ENCODE measurements at regions not wholly inside any gene's neighbourhood (a gene's known extent, or its start where the extent isn't known, plus 50 kb on each side); places are given as distances from the start of the nearest gene placed in this dataset.
"Not testable (repeated sequence)": the region's sequence is repeated elsewhere in the genome, so short reads cannot be mapped to it uniquely, and the experiment has no call there.

DNA sequence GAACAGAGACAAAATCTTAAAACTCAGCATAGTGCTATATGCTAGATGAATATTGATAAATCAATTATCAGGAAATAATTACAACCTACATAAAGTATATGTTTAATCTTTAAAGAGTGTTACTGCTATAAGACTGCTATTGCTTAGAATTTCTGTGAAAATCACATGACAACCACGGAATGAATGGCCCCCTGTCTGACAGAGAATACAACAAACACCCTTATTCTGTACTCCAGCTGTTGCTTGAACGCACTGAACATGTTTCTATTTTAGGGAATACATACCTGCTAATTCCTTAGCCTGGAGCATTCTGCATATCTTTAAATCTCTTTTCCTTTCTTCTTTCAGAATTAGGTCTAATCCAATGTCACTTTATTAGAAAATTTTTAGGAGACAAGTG, 452.4 kb upstream of the PHF14 start:
- DNase-seq = no peak

DNA sequence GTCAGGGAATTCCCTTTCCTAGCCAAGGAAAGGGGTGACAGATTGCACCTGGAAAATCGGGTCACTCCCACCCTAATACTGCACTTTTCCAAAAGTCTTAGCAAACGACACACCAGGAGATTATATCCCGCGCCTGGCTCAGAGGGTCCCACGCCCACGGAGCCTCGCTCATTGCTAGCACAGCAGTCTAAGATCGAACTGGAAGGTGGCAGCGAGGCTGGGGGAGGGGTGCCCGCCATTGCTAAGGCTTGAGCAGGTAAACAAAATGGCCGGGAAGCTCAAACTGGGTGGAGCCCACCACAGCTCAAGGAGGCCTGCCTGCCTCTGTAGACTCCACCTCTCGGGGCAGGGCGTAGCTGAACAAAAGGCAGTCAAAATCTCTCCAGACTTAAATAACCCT, 440.2 kb upstream of the PHF14 start:
- not testable (repeated sequence) for DNase-seq

DNA sequence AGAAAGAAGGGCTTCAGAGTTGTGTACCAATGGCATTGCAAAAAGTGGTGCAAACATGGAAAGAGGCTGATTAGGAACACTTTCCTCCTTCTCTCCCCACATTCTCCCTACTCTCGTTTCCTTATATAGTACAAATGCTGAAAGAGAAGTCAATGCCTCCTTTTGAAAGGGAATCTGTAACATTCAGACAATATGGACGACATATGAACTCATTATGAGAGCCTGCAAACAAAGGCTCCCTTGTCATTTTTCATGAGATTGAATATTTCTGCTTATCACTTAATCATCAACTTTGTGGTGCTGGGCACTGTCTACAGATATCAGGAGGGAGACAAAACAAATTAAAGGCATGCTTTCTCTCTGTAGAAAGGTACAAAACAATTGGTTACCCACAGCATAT, 437.1 kb upstream of the PHF14 start:
- no peak for DNase-seq

DNA sequence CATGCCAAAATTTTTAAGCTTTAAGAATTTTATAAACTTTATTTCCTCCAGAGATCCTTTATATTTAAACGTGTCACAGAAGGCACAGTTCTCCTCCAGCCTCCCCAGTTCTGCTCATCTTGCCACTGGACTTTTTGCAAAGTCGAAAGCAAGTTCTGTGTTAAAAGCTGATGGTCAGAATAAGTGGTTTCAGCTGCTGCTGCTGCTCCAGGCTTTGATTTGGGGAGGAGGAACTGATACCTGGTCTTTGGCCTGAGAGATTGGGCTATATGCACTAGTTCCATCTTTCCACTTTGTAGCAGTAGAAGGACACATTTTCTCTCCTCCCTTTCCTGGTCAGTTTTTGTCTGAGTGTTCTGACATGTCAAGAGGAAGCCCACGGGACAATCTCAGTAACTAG, 435.9 kb upstream of the PHF14 start:
- no peak for DNase-seq

DNA sequence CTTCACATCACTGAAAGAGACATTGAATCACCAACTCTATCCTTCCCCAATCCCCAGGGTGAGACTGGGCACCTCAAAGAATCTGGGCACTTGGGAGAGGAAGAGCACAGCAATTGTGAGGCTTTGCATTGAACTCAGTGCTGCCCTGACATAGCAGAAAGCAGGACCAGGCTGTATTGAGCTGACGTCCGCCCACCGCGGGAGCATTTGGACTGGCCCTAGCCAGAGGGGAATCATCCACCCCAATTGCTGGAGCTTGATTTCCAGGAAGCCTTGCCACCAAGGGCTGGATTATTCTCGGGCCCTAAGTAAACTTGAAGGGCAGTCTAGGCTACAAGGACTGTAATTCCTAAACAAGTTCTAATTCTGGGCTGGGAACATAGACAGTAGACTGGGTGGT, 416.3 kb upstream of the PHF14 start:
- DNase-seq = no peak

DNA sequence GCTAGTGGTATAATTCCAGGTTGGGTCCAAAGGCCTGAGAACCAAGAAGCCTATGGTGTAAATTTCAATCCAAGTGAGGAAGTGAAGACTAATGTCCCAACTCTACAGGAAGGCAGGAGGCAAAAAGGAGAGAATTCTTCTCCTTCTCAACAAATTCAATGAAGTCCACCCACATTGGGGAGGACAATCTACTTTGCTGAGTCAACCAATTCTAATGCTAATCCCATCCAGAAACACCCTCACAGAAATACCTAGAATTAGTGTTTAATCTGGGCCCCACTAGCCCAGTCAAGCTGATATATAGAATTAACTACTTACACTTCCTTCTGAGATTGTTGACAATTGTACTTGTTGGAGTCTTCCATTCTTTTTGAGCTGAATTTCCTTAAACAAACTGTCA, 413.2 kb upstream of the PHF14 start:
- no peak for DNase-seq

DNA sequence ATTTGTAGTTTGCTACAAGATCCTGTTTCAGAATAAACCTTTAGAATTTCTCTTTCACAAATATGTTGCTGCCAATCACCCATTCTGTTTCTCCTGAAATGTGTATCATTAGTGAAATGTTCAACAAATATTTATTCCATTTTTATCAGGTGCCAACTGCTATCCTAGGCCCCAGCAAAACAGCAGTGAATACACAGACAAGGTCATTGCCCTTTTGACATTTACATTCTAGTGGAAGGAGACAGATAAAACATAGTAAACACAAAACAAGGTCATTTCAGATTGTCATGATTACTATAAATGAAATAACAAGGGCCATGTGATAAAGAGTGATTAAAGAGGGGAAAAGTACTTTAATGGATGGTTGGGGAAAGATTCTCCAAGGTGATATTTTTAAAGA, 404.8 kb upstream of the PHF14 start:
- no peak for DNase-seq

DNA sequence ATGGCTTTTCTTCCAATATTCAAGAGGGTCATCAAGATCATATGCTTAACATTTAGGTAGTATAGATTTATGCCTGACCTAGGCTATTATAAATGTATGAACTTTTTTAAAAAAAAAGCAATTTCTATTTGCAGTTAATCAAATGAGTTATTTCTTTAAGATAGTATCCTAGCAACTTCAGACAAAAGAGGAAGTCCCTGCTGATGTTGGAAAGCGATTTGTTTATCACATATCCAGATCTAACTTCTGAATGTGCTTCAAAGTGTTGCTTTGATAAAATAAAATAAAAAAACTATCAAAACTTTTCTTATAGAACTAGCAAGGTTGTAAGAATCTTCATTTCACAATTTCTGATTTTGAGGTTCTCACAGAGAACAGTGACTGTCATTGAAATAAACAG, 401.9 kb upstream of the PHF14 start:
- no peak for DNase-seq

DNA sequence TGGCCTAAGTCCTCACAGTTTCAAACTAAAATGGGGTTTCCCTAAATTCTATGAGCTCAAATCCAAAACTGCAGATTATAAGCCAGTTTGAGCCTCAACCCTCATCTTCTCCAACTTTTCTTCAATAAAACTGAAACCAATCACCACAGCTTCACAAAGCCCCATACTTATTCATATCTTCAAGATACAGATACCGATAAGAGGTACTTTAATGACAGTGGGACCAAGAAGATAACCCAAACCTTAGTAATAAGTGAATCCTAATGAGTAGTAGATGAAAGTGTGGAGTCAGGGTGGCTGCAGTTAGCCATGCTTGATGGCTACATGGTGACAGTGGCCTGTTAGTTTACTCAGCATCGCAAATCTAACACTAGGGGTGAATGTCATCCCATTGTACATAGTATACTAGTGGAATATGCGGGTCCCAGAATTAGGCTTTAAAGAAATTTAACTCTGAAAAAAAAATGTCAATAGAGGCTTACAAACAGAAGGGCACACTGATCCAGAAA, 395.8 kb upstream of the PHF14 start:
- DNase-seq = no peak

DNA sequence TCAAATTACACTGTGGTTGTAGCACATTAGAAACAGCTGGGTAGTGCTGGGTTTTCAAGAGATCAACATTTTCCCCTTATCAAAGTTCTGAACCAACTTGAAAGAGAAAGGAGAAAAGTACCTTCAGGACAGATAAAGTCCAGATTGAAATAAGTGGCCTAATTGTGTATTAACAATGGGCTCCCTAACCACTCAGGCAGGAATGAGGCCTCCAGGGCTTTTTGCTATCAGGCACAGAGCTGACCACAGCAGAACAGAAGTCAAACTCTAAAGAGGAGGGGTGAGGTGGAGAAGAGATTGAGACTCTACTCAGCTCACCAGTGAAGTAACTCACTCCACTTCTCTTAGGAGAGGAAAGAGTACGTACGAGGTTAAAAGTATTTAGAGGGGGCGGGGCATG, 394.1 kb upstream of the PHF14 start:
- DNase-seq = no peak

DNA sequence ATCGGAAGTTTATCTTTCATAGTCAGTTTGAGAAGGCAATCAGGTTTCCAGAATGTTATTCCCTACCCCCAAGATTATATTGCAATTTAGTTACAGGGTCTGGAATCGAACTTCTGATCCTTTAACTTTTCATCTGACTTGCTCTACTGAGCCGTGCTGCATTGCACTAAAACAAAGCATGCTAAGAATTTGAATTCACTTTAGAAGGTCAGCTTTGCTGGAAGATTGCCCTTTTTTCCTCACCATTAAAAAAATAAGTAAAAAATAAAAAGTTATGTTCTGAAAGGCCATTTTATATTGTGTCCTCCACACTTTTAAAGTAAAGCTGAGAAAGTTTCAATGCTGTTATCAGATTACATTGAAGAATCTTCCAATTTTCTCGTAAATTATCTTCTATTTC, 388.8 kb upstream of the PHF14 start:
- no peak for DNase-seq

DNA sequence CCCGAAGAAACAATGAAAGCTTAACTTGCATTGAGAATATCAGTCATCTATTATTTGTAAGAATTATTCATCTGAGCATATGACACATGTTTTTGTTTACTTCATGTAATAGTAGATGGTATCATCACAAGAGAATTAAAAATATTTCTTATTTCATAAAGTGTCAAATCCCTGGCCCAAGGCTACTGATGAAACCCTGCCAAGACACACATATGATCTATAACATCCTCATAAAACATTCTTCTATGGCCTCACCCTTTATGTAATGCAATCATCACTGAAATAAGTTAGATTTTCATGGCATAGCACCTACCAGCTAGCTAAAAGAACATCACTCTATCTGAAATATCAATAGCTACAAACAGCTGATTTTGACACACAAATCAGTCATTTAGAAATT, 385.6 kb upstream of the PHF14 start:
- DNase-seq = no peak

DNA sequence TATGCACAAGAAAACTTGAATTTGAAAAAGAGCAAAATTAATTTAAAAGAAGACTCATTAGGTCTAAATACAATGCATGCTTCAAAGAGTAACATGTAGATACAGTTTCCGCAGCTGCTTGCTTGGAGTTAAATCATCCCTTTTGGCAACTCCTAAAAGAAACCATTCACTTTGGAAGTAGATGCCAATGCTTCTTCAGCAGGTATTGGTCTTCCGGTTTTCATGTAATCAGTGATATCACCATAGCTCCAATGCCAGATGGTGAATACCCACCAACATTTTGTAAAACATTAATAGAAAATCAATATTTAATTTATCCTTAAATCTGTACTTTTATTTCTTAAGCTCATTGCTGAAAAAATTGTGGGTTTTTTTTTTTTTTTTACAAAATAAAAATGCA, 381.1 kb upstream of the PHF14 start:
- no peak for DNase-seq

DNA sequence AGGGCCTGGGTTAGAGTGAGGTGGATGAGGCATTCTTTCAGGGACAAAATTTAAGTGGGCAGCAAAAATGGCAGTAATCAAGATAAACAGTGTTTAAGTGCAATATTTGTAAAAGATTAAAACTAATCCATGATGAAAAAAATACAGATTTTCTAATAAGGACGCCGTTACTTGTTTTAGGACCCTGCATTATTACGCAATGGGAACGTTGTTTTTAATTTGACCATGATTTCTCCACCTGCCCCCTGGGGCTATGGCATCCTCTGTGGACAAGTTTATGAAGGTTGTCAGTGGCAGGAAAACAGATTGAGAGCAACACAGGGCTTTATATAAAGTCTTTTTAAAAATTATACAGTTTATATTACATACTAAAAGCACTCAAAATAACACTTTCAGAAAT, 380.6 kb upstream of the PHF14 start:
- no peak for DNase-seq

DNA sequence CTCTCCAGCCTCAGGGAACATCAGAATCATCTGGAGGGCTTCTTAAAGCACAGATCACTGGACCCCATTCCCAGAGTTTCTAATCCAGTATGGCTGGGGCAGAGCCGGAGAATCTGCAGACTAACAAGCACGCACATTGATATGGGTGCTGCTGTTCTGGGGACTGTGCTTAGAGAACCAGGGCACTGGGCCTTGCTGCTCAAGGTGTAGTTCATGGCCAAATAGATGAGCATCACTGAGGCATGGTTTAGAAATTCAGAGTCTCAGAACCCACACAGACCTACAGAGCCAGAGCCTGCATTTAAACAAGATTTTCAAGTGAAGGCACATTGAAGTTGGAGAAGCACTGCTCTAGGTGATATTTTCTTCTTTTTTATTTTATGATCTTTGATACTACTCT, 376.8 kb upstream of the PHF14 start:
- no peak for DNase-seq

DNA sequence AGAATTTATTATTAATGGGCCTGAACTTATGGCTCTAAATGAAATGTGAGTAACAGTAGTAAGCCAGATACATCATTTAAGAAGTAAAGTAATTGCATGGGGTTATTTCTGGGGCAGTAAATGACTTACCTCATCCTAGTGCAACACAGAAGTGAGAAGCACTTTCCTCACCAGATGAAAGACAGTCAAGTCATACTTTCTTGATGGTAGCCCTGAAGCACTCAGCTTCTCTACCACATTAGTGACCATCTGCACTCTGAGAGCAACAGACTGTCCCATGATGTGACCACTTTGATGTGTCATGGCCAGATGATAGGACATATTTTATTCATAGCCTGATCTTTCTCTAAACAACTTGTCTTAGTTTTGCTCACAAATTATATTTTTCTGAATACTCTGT, 369.5 kb upstream of the PHF14 start:
- DNase-seq = no peak

DNA sequence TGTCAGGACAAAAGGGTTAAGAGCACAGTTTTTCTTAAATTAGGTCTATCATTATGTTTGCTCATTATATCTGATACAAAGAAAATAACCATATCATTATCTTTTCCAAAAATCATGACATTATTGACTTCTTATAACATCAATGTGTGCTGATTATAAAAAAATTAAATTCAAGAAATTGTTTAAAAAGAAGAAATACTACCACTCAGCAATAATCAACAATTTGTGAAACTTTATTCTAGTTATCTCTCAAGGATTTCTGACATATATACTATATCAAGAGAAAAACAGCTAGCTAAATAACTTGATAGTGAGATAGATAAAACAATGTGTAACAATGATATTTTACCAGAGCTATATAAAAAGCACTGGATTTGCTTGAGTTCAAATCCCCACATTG, 360.7 kb upstream of the PHF14 start:
- no peak for DNase-seq

DNA sequence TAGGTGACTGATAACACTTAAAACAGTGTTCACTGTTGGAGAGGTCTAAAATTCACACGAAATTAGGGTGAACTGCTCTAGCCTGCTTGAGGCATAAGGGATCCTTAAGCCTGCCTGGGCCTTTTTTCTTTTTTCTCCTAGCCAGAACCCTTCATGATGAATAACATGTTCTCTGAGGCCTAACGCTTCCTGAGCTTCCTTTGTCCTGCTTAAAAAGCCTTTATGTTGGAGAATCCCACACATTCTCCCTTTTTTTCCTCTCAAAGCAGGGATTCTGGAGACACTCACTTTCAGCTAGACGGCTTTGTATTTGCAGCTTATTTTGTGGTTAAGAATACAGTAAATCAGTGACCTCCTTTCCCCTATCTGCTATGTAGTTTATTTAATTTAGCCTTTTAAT, 354.7 kb upstream of the PHF14 start:
- DNase-seq = no peak

DNA sequence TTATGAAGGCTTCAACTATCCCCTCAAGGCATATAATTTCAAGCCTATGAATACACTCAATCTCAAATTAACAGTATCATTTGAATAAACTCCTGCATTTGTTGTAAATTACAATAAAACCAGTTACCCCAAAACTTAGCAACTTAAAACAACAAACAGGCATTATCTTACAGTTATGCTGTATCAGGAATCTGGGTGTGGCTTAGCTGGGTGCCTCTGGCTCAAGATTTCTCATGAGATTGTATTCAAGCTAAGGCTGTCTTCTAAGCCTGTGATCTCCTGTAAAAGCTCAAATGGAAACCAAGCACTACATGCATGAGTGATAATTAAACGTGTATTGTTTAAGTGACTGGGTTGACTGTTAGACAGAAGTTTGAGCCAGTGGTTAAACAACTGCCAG, 341.0 kb upstream of the PHF14 start:
- DNase-seq = no peak

DNA sequence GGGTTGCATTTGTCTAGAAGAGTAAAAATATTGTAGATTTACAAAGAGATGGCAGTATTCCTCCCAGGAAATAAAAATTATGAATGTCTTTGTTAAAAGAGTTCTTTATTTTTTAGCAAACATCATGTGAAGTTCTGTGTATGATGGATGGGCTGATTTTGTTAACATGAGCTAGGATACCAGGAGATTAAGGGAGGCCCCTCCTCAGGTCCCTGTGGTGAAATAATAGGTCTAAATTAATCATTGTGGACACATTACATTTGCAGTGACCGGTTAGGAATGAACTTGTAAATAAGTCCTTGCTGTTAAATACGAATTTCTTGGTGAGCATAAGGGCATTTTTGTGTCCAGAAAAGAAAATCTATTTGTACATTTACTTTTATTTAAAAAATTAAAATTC, 339.4 kb upstream of the PHF14 start:
- no peak for DNase-seq

DNA sequence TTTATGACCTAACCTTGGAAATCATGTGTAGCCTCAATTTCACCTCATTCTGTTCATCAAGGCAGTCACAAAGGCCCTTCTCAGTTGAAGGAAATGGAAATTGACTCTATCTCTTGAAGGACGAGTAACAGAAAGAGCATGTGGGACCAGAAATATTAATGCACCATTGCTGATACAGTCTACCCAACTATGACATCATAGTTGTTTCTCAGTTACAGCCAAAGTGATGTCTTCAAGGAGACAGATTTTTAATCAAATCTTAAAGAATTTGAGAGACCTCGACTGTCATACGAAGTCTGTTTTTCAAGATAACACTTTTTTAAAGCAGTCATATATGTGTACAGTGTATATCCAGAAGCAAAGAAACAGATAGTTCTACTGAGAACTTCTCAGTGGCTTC, 335.7 kb upstream of the PHF14 start:
- DNase-seq = no peak

DNA sequence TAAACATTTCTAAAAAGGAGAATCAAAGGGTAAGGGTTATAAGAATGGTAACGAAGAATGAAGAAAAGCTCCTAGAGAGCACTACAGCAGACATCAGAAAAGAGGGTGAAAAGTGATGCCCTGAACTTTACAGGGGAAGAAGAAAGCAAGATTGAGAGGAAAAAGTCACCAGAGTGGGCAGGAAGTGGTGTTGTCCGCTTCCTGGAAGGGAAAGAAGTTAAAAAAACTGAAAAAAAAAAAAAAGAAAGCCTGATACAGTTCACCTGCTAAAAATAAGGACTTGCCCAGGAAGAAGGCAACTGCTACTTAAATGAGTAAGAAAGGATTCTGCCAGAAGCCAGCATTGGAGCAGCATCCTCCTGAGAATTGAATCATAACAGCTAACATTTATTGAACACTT, 330.1 kb upstream of the PHF14 start:
- DNase-seq = no peak

DNA sequence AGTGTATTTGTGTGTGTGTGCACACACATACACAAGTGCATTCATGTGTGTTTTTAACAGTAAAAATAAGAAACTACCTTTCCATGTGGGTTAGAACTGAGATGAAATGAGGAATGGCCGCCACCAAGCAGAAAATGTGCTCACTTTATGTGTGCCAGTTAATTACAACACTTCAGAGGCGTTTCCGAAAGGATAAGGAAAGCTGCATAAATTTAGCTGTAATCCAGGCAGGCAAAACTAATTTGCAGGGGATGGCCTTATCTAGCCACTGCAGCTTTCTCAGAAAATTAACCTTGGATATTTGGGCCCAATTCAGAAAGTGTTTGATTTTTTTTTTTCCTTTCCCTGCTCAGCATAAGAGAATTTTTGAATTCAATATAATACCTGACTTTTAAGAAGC, 328.8 kb upstream of the PHF14 start:
- DNase-seq = no peak

DNA sequence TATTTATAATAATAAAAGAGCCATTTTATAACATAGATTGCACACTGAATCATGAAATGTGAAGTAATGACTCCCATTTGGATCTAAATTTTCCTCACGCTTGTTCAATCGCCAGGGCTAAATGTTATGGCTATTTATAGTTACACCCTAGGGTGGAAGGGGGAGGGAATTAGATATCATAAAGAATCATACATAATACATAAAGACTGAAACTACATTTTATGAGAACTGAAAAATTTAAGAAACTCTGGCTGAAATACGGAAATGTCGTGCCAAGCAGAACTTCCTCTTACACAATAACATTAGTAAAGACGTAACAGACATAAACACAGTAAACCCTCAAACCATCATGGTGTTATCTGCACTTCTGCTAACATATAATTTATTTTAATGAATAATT, 327.5 kb upstream of the PHF14 start:
- no peak for DNase-seq

DNA sequence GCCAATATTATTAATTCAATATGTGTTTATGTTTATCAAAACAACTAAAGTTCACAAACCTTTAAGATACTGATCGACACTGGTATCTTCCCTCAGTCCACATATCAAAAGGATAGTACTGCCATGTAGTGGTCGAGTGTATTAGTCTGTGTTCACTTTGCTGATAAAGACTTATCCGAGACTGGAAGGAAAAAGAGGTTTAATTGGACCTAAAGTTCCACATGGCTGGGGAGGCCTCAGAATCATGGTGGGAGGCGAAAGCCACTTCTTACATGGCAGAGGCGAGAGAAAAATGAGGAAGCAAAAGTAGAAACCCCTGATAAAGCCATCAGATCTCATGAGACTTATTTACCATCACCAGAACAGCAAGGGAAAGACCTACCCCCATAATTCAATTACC, 325.4 kb upstream of the PHF14 start:
- DNase-seq = no peak

DNA sequence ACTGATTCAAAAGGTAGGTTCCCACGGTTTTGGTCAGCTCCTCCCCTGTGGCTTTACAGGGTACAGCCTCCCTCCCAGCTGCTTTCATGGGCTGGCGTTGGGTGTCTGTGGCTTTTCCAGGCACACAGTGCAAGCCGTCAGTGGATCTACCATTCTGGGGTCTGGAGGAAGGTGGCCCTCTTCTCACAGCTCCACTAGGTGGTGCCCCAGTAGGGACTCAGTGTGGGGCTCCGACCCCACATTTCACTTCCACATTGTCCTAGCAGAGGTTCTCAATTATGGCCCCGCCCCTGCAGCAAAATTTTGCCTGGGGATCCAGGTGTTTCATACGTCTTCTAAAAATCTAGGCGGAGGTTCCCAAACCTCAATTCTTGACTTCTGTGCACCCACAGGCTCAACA, 324.6 kb upstream of the PHF14 start:
- DNase-seq = not testable (repeated sequence)

All from DMS79 (cell line).